Lung (tissue), 11 donors: ENCODE measurements at regions not wholly inside any gene's neighbourhood (a gene's known extent, or its start where the extent isn't known, plus 50 kb on each side); places are given as distances from the start of the nearest gene placed in this dataset.

Source experiments
- ATAC-seq: fragments of 200-7000 bp; cut with Tn5 transposase; one replicate; pipeline ENCODE4 v1.9.1; 2020; ENCODE audit warnings: moderate number of reproducible peaks; ENCODE audit not compliant: insufficient read depth, low FRiP score
- DNase-seq, 3 donors: peaks; one replicate each; pipeline ENCODE4 v3.0.0-alpha.2; 2013 to 2017
- H3K27ac ChIP-seq, 2 donors: one replicate each; pipeline ENCODE4 v1.5.1; 2013; ENCODE audit warnings: mild to moderate bottlenecking in 2 of 2, moderate library complexity in 2 of 2, control low read depth in 1 of 2, inconsistent platforms in 1 of 2, low read depth in 1 of 2, low read length in 1 of 2
- H3K27me3 ChIP-seq, 3 donors: one replicate each; pipeline ENCODE4 v1.5.1; 2013; ENCODE audit warnings: low read length in 2 of 3; ENCODE audit not compliant: control insufficient read depth in 3 of 3, insufficient read depth in 3 of 3
- H3K36me3 ChIP-seq, 4 donors: one replicate each; pipeline ENCODE4 v1.5.1; 2013; ENCODE audit warnings: low read length in 4 of 4, mild to moderate bottlenecking in 1 of 4, moderate library complexity in 1 of 4; ENCODE audit not compliant: control insufficient read depth in 4 of 4, insufficient read depth in 4 of 4
- H3K4me1 ChIP-seq, 5 donors: one replicate each; pipeline ENCODE4 v1.5.1; 2013; ENCODE audit warnings: low read length in 5 of 5, mild to moderate bottlenecking in 2 of 5, moderate library complexity in 1 of 5; ENCODE audit not compliant: control insufficient read depth in 5 of 5, insufficient read depth in 5 of 5
- H3K4me3 ChIP-seq: one replicate; pipeline ENCODE4 v1.5.1; 2013; ENCODE audit warnings: mild to moderate bottlenecking, control low read depth, moderate library complexity
- H3K9ac ChIP-seq, 2 donors: one replicate each; pipeline ENCODE4 v1.5.1; 2013; ENCODE audit warnings: low read length in 2 of 2, control low read depth in 1 of 2; ENCODE audit not compliant: insufficient read depth in 1 of 2
- H3K9me3 ChIP-seq, 4 donors: one replicate each; pipeline ENCODE4 v1.5.1; 2013; ENCODE audit warnings: low read length in 3 of 4, mild to moderate bottlenecking in 1 of 4, moderate library complexity in 1 of 4; ENCODE audit not compliant: control insufficient read depth in 4 of 4, insufficient read depth in 3 of 4
- CTCF ChIP-seq: IDR thresholded peaks from 2 replicates; pipeline ENCODE4 v1.5.1; 2012; ENCODE audit warnings: mild to moderate bottlenecking; ENCODE audit errors: control extremely low read depth, extremely low read depth
- WGBS, 2 donors: extraction: QIAGEN DNeasy Blood & Tissue Kit; methylation state at CpG; one replicate each; pipeline ENCODE4 v1.1.7; 2013; 5-methylcytosine and 5-hydroxymethylcytosine counted together
- donor health status: control.
- donor health status: control.
- donor health status: Bipolar disorder and iron deficiency.
- donor health status: healthy.
- donor health status: DM: yes; HTN: yes; CAD: no.

GRCh38 chr13:64206430-64207225 is 2791.0 kb upstream of the PCDH20 start:
- WGBS, 2 donors = 88 to 92% methylated on average over 9 of the region's 9 CpGs

GRCh38 chr13:64202517-64202916 is 2786.9 kb upstream of the PCDH20 start:
- no peak for TF ChIP-seq CTCF
- Histone ChIP-seq H3K4me1 (no peaks in the 10 kb centered on the region), H3K9ac (no peak overlapping the region), H3K4me3 (no peak overlapping the region), H3K36me3 (no peaks in the 10 kb centered on the region), H3K9me3 (peaks cover 0 to 5% (median 0%) of the 10 kb centered on the region in 4 donors), H3K27ac (no peak overlapping the region), H3K27me3 (no peaks in the 10 kb centered on the region)
- DNase-seq = no peak
- no peak for ATAC-seq
- 74 to 75% methylated on average over 1 of the region's 1 CpG for WGBS, 2 donors

More at GRCh38 chr13:64206430-64207225, 2791.0 kb upstream of the PCDH20 start:
- DNase-seq (no peak), ATAC-seq (no peak)
- Histone ChIP-seq H3K9ac (no peak overlapping the region), H3K4me1 (no peaks in the 10 kb centered on the region), H3K9me3 (peaks cover 0 to 5% (median 0%) of the 10 kb centered on the region in 4 donors), H3K27me3 (no peaks in the 10 kb centered on the region), H3K4me3 (no peak overlapping the region), H3K36me3 (no peaks in the 10 kb centered on the region), H3K27ac (no peak overlapping the region)
- no peak for TF ChIP-seq CTCF

GRCh38 chr13:64197232-64197631 is 2781.6 kb upstream of the PCDH20 start:
- Histone ChIP-seq H3K9me3 (no peaks in the 10 kb centered on the region), H3K4me3 (no peak overlapping the region), H3K4me1 (no peaks in the 10 kb centered on the region), H3K27me3 (no peaks in the 10 kb centered on the region), H3K36me3 (no peaks in the 10 kb centered on the region), H3K9ac (no peak overlapping the region), H3K27ac (no peak overlapping the region)
- ATAC-seq = no peak
- no peak for TF ChIP-seq CTCF
- no peak for DNase-seq
